Astrocyte of the spinal cord (primary cell): ENCODE measurements at regions not wholly inside any gene's neighbourhood (a gene's known extent, or its start where the extent isn't known, plus 50 kb on each side); places are given as distances from the start of the nearest gene placed in this dataset.

Source experiments
- DNase-seq: peaks from one replicate; pipeline ENCODE4 v3.0.0; 2011; ENCODE audit warnings: low read depth, low spot score
- H3K4me3 ChIP-seq: 2 replicates; pipeline ENCODE4 v1.5.1; 2011; ENCODE audit warnings: low read depth, mild to moderate bottlenecking, low read length, moderate library complexity
- CTCF ChIP-seq: IDR thresholded peaks from 2 replicates; pipeline ENCODE4 v1.5.1; 2012; ENCODE audit warnings: low read depth, mild to moderate bottlenecking, low read length, inconsistent platforms
- in situ Hi-C: cut with HindIII; loops from 2 replicates; pipeline ENCODE4 v1.10.0; 2017; ENCODE audit warnings: low sequenced_read_pairs

DNA sequence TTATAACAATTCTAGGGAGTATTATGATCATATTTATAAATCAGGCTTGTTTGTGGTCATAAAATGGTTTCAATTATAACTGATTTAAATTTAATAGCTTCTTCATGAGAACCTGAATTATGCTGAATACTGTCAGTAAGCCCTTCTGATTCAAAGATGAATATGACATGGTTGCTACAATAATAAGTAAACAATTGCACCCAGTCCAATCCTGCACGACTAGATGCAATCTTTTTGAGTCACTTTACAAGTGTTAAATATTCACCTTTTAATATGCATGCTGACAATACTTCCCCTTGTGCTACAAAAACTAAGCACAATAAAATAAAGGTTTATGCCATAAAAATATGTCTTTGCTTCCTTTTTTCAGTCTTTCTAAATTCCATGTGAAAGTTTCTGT, 325.2 kb downstream of the KCNJ3 start:
- in situ Hi-C loops = no loop called here
- TF ChIP-seq CTCF = no peak

GRCh38 chr2:155022531-155022930, 324.0 kb downstream of the KCNJ3 start:
- H3K4me3 ChIP-seq = no peak overlapping the region
- in situ Hi-C loops = no loop called here
- DNase-seq = no peak
- TF ChIP-seq CTCF = no peak

More for the DNA sequence above, 325.2 kb downstream of the KCNJ3 start:
- H3K4me3 ChIP-seq = no peak overlapping the region
- no peak for DNase-seq

DNA sequence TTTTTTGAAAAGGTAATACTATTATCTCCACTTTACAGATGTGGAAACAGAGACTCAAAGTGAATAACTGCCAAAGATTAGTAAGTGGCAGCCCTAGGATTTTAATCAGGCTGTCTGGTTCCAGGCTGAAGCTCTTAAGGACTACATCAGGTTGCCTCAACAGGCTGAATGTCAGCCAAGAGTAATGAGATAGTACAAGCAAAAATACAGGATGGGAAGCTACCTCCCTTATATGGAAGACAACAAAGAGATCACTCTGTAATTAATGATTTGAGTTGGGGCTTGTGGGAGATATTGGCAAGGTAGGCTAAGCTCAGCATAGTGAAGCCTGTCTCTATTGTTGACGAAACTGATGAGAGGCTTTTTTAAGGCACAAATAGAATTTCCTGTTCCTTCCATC, 323.1 kb downstream of the KCNJ3 start:
- no peak for DNase-seq
- no peak for TF ChIP-seq CTCF
- in situ Hi-C loops = no loop called here
- H3K4me3 ChIP-seq = no peak overlapping the region

GRCh38 chr2:155020246-155020645, 321.8 kb downstream of the KCNJ3 start:
- no peak overlapping the region for H3K4me3 ChIP-seq
- no peak for DNase-seq
- TF ChIP-seq CTCF = no peak
- in situ Hi-C loops = no loop called here

GRCh38 chr2:155010925-155011324, 312.4 kb downstream of the KCNJ3 start:
- in situ Hi-C loops = no loop called here
- H3K4me3 ChIP-seq = no peak overlapping the region
- no peak for DNase-seq
- TF ChIP-seq CTCF = no peak

DNA sequence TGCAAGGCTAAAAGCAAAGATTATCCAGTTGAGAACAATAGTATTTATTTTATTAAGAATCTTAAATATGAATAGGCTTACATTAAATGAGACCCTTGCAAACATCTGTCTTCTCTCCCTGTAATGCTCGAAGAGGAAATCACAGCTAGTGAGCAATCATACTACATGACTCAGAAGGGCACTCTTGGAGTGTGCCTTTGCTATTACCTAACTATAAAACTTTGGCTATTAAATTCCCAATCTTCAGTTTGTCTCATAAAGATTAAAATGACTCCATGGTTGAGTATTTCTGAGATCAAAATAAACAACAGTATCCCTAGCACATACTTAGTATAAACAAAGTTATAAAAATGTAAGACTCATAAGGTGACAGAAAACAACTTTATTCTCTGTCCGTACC, 296.9 kb downstream of the KCNJ3 start:
- H3K4me3 ChIP-seq = no peak overlapping the region
- DNase-seq = no peak
- TF ChIP-seq CTCF = no peak
- in situ Hi-C loops = no loop called here

- in situ Hi-C loops = no loop called here
- DNase-seq = no peak
- no peak for TF ChIP-seq CTCF
Measured at GRCh38 chr2:154992826-154993225, 294.3 kb downstream of the KCNJ3 start.

More at GRCh38 chr2:154992826-154993225, 294.3 kb downstream of the KCNJ3 start:
- no peak overlapping the region for H3K4me3 ChIP-seq
